Stimulated activated CD8-positive, alpha-beta memory T cell treated with anti-CD3 and anti-CD28 coated beads, Interleukin-4, amount 100 ng/mL, for 4 hours (primary cell): ENCODE measurements at regions not wholly inside any gene's neighbourhood (a gene's known extent, or its start where the extent isn't known, plus 50 kb on each side); places are given as distances from the start of the nearest gene placed in this dataset.

Experiments used
- DNase-seq, 2 donors: peaks; one replicate each; pipeline ENCODE4 v3.0.0-alpha.2; 2020; ENCODE audit warnings: low read depth in 2 of 2, low spot score in 1 of 2

- DNase-seq: no peak
These were observed 345.2 kb upstream of the PMFBP1 start for GRCh38 chr16:72517154-72517553.

DNA sequence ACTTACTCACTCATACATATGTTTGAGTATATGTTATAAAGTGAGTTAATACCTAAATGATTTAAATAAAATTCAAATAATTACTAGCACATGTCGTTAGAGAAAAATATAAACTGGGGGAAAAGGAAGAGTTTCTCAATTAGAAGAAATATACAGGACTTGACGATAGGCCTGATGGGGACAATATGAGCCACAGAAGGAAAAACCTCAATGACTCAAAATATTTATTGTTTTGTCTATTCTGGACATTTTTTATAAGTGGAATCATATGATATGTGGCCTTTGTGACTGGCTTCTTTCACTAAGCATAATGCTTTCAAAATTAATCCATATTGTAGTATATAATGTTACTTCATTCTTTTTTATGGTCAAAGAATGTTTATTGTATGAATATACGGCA is 339.2 kb upstream of the PMFBP1 start:
- no peak for DNase-seq

GRCh38 chr16:72508191-72508590 is 336.2 kb upstream of the PMFBP1 start:
- DNase-seq: no peak

DNA sequence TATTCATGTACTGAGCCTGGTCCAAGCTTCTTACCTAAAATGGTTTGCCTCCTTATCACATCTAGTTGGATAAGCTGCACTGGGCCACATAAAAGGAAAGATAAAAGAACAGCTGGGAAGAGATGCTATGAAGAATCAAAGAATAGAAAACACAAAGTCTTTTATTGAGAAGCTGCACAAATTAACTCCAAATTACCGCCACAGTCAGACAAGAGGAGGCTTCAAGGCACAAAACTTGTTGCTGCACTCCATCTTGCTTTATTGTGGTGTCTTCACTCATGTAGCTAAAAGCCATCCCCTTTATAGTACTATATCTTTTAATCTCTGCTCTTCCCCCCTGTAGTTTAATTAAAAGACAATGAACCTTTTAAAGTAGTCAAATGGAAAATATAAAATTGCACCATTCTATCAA is 330.6 kb upstream of the PMFBP1 start:
- DNase-seq: no peak

GRCh38 chr16:72501739-72502593 is 330.0 kb upstream of the PMFBP1 start:
- DNase-seq: no peak

GRCh38 chr16:72500545-72500944 is 328.6 kb upstream of the PMFBP1 start:
- no peak for DNase-seq

DNA sequence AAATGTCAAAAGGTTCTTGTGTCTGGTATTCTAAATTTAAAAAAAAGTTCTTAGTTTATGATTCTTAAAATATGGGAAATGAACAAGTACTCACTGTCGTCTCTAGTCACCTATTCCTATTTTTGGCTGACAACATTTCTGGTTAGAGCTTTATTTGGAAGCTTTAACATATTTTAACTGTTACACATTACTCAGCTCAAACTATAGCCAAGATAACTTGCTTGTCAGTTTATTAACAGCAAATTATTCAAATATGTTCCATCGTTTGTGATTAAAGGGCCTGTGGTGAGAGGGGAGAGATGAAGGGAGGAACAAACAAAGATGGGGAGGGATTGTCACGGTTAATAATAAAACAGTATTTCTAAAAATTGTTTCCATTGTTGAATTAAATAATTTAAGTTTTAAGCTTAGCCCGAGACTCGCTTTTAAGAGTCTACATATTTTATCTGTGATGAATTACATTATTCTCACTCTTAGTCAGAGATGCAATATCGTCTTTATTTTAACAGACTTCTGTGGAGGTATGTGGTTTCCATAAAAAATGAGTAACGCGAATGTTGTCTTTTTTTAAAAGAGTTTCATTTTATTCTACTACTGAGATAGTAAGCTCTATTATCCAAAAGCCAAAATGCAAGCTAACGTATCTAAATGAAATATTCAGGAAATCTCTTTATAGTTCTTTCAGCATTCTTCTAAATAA is 321.9 kb upstream of the PMFBP1 start:
- no peak for DNase-seq

- no peak for DNase-seq
These were observed 315.3 kb upstream of the PMFBP1 start for GRCh38 chr16:72487283-72487682.

DNA sequence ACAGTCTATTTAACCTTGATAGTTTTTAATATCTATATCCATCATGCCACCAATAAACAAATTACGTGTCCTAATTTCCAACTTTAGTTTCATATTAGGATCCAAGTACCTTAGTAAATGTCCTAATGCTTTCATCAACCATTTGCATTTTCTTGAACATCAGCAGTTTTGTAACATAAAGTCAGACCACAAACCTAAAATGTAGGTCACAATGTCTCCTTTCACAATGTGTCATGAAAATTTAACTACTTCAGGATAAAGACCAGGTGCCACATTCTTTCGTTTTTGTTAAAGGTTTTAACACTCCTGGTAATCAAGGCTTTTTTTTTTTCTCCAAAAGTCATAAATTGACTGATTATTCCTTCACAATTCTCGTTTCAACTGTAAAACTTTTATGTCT is 310.7 kb upstream of the PMFBP1 start:
- no peak for DNase-seq

DNA sequence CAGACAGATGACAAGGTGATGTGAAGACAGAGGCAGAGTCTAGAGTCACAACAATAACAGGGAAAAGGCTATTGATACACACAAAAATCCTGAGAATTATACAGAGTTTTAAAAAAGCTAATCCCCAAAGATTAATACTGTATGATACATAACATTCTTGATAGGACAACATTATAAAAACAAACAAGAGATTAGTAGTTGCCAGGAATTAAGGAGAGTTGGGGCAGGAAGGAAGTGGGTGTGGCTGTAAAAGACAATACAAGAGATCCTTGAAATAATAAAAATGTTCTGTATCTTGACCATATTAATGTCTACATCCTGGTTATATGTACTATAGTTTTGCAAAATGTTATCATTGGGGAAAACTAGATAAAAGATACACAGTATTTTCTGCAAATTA is 309.5 kb upstream of the PMFBP1 start:
- no peak for DNase-seq

- DNase-seq: no peak
These were observed 309.0 kb upstream of the PMFBP1 start for GRCh38 chr16:72480911-72481310.

DNA sequence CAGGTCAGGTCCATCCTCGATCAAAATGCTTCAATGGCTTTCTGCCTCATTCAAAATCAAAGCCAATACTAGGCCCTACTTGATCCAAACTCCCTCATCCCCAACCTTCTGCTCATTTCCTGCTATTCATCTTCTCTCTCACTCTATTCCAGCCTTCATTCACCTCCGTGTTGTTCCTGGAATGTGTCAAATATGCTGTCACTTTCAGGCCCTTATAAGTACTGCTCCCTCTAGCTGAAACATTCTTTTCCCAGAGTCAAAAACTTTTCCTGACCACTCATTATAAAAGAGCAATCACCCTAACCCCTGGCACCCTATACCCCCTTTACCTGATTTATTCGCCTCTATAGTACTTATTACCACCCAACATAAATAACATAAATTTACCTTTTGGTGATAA is 303.7 kb upstream of the PMFBP1 start:
- DNase-seq: no peak

GRCh38 chr16:72474501-72475123 is 302.7 kb upstream of the PMFBP1 start:
- DNase-seq: no peak

- no peak for DNase-seq
These were observed 301.7 kb upstream of the PMFBP1 start for GRCh38 chr16:72473631-72474030.

DNA sequence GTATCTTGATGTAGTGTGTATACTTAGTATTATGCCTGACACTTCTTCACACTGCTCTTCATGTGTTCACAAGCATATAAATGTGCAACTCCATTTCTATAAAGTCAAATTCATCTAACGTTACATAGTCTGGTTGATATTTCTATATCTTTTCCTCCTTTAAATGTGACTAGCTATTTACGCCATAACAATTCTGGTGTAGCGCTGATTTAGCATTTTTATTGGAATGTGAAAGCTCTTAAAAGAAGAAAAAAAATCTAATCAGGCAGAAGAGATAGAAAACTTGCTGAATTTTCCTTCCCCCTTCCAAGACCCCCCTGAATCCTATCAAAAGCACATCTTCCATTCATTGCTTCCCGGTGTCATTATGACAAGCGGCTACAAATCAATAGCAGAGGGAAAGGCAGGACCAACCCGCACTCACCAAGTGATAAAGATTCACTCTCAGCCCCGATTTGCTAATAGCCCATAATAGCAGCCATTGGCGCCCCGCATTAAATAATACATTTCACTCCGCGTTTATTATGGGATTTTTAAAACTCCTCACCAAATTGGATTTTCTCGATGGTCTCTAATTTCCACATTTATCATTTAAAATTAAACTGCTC is 299.5 kb upstream of the PMFBP1 start:
- no peak for DNase-seq

GRCh38 chr16:72470541-72470940 is 298.6 kb upstream of the PMFBP1 start:
- DNase-seq: no peak

- DNase-seq: no peak
These were observed 298.0 kb upstream of the PMFBP1 start for GRCh38 chr16:72469932-72470331.

DNA sequence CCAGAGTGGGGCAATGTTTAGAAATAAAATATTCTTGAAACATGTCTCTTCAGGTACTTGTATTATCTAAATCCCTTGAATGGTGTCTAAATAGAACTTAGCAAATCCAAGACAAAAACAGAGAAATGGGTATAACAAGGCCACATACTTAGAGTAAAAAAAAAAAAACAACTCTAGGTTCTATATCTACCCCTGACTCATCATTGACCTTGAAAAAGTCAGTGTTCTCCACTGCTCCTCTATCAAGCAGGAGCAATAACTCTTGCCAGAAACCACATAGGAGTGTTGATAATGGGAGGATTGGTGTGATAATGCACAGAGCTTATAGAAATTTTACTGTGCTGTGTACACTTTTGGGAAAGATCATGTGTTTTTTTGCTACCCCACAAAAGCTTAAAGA is 296.6 kb upstream of the PMFBP1 start:
- no peak for DNase-seq

DNA sequence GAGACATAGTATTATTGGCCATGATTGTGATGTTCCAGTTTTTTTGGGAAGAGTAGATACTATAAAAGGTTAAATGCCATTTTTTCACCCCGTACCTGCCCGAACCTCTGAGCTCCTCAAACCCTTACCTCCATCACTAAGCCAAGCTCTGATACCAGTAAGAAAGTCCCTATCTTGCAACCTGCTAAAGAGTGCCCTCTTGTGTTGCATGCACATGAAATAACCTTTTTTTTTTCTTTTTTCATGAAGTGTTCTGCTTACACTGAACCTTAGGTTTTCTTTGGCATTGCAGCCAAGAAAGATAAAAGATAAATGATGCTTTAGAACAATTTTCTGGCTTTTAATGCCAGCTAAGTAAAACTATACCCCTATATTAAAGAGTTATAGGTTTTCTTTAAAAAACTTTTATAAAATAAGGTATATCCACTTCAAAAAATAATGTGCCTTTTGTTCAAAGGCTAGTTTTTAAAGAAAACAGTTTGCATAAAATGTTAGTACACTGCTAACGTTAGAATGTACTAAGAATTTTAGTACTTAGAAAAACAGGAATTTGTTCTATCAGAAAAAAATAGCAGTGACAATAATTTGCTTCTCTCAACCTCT is 295.3 kb upstream of the PMFBP1 start:
- no peak for DNase-seq

GRCh38 chr16:72464597-72465368 is 292.8 kb upstream of the PMFBP1 start:
- DNase-seq: no peak

- no peak for DNase-seq
These were observed 292.1 kb upstream of the PMFBP1 start for GRCh38 chr16:72464052-72464451.
